Stimulated activated CD8-positive, alpha-beta memory T cell treated with anti-CD3 and anti-CD28 coated beads, Interleukin-4, amount 100 ng/mL, for 48 hours (primary cell): ENCODE measurements at regions not wholly inside any gene's neighbourhood (a gene's known extent, or its start where the extent isn't known, plus 50 kb on each side); places are given as distances from the start of the nearest gene placed in this dataset.
A peak's percentile ranks its signal among the peaks of the same experiment; 100 is the strongest.

ENCODE experiments used
- DNase-seq: peaks from one replicate; pipeline ENCODE4 v3.0.0-alpha.2; 2020

DNA sequence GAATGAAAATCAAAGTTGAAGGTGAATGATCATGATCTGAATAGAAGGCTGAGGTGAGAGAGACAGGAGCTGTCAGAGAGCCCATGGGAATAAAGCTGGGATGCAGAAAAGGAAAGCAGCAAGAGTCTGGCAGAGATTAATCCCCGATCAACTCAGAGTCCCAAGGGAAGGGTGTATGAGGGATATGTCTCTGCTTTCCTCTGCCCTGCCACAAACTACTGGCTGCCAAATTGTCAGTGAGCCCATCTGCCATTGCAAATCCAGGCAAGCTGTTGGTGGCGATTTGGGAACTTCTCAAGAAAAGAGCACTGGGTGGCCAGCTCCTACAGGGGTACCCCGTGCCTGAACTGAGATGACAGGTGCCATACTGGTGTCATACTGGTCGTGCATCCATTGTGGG lies 705.5 kb upstream of the MAN1A1 start:
- DNase-seq, result no peak

DNA sequence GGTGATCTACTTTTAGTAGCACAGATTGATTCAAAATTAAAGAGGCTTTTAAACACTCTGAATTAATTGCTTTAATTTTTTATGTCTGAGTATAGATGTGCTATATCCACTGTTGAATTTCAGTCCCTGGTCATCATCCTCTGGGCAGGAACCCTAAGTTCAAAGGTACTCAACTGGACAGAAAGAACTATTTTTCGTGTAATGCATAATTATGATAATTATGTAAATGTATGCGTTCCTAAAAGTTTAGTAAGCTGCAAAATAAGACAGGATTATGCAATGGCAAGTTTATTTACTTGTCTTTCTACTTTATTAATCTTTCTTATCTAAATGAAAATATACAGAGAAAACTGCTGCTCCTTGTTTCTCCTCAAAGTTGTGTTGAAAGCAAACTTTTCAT lies 690.1 kb upstream of the MAN1A1 start:
- no peak for DNase-seq

DNA sequence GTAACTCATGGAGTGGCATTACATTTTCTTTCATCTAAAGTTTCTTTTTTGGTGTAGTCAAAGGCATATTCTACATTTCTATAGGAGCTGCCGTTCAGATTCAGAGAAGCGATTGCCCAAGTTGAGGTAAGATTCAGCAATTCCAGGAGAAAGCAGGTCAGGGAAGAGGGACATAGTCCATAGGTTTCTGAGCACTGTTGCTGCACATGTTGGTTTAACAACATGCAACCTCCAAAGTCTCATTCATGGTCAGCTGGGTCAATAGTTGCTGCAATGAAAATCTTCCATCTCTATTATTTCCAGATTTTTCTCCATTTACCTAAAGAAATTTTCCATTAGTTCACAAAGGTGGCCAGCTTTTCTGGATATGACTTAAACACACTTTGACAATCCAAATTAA lies 682.3 kb upstream of the MAN1A1 start:
- DNase-seq, result no peak

DNA sequence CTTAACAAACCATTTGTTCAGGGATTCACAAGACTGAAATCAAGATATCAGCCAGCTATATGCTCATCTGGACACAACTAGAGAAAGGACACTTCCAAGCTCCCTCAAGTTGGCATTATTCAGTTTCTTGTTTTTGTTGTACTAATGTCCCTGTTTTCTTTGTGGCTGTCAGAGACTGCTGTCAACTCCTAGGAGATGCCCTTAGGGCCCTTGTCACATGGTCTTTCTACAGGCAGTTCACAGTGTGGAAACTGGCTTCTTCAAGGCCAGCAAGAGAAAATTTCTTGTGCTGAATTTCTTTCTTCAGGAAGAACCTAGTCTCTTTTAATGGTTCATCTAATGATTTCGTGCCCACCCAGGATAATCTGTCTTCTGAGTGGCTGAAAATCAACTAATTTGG lies 677.2 kb upstream of the MAN1A1 start:
- DNase-seq, result no peak

DNA sequence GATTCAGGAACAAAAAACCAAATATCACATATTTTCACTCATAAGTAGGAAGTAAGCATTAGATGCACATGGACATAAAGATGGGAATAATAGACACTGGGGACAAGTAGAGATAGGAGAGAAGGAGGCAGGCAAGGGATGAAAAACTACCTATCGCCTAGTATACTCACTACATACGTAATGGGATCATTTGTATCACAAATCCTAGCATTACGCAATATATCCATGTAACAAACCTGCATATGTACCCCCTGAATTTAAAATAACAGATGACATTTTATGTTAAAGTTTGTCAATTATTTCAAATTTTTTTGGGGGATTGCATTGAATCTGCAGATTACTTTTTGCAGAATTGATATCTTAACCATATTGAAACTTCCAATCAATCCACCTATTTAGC lies 660.5 kb upstream of the MAN1A1 start:
- DNase-seq, result no peak

DNA sequence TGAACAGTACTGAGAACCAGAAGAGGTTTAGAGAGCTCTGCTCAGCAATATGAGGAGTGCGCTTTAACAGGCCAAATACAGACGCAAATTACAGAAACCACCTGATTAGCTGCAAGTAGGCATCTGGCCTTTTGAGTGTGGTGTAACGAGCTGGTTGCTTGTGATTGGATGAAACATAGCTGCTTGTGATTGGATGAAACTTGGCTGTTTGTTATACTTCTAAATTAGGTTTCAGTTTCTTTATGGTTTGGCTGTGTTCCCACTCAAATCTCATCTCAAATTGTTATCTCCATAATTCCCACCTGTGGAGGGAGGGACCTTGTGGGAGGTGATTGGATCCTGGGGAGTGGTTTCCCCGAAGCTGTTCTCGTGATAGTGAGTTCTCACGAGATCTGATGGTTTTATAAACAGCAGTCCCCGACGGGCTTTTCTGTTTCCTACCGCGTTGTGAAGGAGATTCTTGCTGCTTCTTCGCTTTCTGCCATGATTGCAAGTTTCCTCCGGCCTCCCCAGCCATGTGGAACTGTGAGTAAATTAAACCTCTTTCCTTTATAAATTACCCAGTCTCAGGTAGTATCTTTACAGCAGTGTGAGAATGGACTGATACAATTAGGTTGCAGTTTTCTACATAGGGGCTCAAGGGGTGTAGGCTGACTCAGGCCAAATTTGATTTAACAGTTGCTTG lies 655.9 kb upstream of the MAN1A1 start:
- DNase-seq, result no peak

DNA sequence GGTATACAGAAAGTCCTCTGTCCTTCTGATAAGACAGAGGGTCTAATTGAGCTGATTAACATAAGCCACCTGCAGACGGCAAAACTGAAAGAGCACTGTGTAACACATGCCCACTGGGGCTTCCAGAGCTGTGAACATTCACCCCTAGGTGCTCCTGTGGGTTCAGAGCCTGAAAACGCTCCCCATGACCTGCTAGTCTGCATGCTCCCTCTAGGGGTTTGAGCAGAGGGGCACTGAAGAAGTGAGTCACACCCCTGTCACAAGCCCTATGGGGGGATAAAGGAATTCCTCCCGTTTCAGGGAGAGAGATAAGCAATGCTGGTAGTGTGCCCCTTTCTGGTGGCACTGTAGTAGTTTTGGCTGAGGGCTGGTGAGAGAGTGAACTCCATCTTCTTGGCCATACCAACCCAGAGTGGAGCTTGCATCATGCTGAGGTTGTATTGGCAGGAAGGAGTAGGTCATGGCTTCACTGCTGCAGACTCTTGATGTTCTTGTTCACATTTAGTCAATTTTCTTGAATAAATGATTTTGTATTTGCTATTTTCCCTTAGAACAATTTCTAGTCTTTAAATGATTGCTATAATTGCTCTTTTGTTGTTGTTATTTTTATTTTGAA lies 637.5 kb upstream of the MAN1A1 start:
- no peak for DNase-seq

DNA sequence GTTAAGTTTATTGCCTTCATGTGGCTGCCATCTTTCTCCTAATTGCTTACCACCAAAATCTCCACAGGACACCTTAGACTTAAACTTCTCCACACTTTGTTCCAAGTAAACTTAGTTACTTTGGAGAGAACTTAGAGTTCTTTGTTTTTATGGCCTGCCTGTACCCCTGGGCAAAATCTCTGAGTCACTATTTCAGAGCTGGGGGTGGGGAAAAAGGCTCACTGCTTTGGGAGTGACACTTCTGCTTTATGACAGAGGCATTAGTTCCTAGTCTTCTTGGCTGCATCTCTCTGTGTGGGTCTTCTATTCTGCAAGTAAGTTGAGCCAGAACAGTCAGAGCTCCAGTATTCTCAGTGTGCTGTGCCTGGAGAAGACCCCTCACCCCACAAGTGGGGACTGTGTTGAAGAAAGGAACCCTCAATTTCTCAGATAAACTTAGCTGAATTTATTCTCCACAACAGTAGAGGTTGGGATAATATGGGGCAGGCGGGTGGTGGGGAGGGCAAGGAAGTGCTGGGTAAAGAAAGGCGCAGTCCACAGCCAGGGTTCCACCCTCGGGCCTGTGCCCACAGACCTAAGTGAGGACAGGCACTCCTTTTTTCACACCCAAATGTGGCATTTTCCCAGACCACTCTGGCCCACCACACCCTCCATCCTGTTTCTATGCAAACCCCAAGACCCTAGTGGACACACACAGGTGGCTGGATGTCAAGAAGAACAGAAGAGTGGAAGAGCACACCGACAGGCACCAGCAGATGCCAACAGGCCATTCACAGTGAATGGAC lies 636.6 kb upstream of the MAN1A1 start:
- no peak for DNase-seq

DNA sequence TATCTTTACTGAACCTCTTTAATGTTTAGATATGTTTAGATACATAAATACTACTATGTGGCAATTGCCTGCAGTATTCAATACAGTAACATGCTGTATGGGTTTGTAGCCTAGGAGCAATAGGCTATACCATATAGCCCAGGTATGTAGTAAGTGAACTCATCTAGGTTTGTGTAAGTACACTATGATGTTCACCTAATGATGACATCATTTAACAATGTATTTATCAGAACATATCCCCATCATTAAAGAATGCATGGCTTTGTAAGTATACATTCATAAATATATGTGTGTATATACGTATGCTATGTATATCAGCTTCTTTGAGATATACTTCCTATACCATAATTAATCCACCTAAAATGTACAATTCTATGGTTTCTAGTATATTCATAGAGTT lies 631.2 kb upstream of the MAN1A1 start:
- DNase-seq, result no peak

DNA sequence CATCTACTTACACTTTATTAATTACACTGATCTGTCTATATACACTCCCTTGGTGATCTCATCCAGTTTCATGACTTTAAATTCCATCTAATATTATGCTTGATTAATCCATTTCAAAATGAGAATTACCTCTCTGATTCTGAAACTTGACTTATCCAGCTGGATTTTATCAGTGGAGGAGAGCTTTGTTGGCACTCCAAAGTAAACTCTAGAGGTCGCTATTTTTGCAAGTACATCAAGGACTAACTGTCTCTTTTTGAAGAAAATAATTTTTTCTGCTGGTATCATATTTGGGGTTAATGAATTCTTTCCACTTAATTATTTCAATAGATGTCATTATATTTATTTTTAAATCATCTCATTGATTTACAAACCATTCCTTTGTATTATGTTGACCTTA lies 630.3 kb upstream of the MAN1A1 start:
- DNase-seq, result no peak

DNA sequence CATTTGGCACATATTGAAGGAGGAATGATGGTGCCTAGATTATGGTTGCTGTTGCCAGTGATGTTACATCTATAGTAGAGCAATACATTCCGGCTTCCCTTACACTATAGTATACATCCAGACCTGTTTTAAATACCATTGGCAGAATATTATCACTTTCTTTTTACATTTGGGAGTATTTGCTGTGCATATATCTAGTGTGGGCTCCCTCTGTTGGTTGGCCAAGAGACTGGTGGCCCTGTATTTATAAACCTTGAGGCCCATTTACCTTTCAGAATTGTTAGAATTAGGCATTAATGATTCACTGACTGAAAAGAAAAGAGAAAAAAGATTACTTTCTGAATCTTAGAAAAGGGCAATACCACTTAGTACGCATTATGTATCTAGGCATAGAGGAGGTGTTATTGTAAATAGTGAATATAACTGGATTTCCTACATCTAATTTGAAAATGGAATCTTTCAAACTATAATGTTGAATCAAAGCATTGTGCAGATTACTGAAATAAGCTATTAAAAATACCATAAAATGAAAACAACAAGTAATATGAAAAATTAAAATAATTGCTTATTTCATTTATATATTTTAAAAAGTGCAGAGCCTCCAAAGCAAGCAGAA lies 628.8 kb upstream of the MAN1A1 start:
- DNase-seq, result no peak

DNA sequence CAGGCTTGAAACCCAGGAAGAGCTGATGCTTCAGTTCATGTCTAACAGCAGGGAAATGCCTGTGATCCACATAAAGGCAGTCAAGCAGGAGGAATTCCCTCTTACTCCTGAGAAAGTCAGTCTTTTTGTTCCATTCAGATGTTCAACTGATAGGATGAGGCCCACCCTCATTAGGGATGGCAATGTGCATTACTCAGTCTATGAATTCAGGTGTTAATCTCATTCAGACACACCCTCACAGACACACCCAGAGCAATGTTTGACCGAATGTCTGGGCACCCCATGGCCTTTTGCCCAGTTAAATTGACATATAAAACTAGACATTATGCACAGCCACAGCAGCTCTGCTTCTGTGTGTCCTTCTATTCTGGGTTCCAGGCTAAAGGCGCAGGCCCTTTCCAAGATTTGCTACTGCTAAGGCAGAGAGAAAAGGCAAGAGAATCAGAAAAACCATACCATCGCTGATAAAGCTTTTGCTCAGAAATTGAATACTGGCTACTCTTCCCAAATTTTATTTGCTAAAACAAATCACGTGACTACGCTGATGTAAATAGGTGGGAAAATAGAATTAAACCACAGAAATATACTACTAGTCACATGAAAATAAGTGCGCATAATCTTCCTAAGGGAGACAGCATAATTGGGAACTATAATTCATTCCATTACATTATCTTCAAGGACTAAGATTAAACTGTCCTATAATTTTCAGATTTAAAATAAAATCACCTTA lies 625.0 kb upstream of the MAN1A1 start:
- DNase-seq, result no peak

DNA sequence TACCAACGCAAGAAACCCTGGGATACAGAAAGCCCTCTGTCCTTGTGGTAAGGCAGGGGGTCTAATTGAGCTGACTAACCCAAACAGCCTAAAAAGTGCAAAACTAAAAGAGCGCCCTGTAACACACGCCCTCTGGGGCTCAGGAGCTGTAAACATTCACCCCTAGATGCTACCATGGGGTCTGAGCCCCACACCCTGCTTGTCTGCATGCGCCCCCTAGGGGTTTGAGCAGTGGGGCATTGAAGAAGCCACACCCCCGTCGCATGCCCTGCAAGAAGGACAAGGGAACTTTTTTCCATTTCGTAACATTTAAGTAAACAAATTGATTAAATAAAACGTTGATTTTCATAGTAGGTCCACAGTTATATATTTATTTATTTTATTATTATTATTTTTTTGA lies 616.9 kb upstream of the MAN1A1 start:
- peak; percentile 44 for DNase-seq

DNA sequence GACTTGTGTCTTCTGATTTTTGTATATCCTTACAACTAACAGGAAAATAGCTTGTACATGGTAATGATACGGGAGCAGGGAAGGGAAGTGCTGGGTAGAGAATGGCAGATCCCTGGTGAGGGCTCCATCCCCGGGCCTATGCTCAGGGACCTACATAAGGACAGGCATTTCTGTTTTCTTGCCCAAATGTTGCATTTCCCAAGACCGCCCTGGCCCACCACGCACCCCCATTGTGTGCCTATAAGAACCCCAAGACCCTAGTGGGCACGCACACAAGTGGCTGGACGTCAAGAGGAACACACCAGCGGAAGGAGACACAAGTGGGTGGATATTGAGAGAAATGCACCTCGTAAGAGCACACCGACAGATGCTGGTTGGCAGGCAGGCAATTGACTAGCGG lies 616.3 kb upstream of the MAN1A1 start:
- DNase-seq, result no peak

DNA sequence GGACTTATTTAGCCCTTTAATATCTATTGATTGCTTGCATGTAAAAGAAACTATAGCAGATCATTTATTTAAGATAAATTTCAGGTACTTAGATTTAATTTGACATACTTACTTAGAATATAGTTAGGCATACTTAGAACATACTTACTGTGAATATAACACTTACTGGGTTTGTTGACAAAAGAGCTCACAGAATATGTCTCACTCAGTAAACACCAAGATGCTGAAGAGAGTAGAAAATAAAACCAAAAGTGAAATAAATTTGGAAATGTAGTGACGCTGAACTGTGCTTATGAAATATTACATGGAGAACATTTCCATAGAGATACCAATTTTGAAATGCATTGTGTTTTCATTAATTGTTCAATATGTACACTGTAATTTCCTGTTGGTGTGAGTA lies 615.4 kb upstream of the MAN1A1 start:
- DNase-seq, result no peak

DNA sequence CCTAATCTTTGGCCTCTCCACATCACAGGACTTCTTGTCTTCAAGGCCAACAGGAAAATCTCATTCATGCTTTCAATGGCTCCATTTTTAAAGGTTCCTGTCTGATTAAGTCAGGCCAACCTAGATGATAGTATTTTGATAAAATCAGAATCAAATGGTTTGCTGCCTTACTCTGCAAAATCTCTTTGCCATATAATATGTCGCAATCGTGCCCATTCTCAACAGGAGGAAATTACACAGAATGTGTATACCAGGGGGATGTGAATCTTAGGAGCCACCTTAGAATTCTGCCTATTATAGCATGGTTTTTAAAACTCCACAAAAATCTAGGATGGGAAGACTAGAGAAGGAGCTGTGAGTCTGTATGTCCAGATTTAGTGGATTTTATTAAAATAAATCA lies 612.9 kb upstream of the MAN1A1 start:
- no peak for DNase-seq

DNA sequence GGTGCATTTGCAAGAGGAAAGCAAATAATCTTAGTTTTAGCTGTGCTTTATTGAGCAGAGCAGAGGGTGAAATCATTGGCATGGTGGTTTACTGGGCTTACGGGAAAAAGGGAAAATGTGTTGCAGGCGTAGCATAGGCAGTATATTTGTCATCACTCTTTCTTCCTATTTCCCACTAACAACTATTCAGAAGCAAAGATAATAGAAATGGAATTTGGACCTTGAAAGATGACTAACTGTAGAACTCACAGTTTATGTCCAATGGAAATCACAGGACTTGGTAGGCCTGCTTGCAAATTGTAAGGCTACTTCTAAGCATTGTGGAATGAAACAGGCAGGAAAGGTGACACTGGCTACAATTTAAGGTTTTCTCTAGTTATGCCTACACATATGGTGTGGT lies 611.9 kb upstream of the MAN1A1 start:
- no peak for DNase-seq

DNA sequence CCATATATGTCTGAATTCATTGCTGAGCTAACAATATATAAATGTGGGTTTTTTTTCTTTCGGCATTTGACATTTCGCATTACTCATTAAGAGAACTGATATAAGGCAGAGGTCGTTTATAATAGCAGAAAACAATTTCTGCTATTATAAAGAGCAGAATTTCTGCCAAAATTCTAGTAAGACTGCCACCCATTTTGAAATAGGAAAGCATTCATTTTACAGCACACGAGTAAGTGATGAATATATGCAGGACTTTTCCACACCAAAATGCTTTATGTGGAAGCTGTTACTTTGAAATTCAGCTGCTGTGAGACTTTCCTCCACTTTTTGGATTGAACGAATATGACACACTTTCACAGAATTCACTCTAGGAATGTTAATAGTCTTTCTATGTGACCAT lies 610.9 kb upstream of the MAN1A1 start:
- DNase-seq, result no peak

DNA sequence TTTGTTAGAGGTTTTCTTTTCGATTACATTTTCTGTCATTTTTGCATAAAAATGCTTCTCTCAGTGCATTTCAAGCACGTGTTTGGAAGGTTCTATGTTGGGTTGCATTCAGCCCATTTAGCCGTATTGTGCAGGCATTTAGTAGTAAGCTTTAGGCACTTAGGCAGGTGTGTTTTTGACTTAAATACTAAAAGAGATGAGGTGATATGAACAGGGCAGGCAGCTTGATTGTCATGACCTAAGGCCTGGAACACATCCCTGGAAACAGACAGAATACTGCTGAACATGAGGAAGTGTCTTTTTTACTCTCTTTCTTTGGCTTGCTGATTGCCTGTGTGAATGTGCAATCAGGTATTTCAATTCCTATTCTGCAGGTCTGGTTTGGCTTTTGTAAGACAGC lies 610.5 kb upstream of the MAN1A1 start:
- DNase-seq, result no peak

DNA sequence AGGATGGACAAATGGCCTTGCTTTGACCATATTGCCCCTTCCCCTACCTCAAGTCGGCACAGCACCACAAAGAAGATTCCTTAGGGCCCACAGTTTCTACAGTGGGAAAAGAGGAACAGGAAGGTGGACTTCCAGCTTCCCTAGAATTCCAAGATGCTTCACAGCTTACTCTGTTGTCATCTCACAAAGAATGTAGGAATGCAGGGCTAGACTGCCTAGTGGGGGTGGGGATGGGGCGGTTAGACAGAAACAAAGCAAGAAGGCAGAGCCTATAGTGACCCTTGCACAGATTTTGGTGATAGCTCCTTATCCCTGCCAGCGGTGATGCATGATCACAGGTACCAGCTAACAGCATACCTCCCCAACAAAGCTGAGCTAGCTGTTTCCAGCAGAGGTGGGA lies 607.6 kb upstream of the MAN1A1 start:
- DNase-seq, result no peak

DNA sequence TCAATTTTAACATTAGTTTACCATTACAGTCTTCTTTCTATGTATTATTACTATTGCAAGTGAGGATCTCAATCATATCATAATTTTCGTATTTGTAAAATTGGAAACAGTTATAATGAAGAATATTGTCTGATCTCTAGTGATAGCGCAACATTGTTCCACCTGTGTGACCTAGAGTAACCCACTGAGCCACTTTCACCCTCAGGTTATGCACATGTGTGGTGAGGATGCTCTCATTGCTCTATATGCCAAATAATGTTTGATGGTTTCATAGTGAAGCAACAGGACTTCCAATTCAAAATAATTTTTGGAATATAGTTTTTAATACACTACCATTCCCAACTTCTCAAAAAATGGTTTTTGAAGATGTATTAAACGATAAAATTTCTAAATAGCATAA lies 603.1 kb upstream of the MAN1A1 start:
- no peak for DNase-seq

DNA sequence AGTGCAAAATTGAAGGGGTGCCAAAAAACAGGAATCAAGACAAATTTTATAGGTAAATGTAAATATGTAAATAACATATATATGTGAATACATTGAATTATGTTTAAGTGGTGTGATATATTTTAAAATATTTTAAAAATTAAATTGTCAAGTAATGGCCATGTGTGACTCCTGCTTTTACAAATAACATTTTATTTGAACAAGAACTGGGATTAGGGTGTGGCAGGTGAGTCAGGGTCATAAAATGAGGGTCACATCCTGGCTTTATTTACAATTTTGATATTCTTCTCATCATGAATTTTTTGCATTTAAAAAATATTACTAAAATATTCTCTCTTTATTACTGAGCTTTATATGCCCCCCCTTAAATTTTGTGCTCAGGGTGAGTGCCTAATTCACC lies 601.1 kb upstream of the MAN1A1 start:
- no peak for DNase-seq

DNA sequence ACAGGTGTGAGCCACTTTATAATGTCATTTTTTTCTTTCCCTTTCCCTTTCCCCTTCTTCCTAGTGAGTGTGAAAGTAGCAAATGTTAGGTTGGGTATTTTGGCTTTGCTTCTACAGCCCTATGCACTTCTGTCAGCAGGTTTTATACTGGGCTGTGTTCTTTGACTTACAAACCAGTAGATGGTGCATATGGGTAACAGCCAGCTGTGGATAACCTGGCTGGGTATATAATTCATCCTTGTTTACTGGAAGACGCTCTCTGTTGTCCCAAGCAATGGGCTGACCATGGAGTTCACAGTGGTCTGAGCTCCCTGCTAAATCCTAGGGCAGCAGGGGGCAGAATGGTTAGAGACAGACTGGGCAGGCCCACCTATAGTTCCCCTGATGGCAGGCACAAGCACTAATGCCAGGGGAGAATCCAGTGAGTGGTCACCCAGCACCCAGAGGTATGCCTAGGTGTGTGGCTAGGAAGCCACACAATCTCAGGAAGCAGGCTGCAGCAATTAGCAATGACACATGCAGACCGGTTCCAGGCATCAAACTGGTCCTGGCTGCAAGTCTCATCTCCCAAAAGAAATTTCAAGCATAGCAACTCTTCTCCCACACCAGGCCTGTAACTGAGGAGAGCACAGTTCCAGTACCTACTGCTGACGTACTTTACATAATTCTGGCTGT lies 592.7 kb upstream of the MAN1A1 start:
- DNase-seq, result no peak
